MM.1S (cell line): ENCODE measurements at regions not wholly inside any gene's neighbourhood (a gene's known extent, or its start where the extent isn't known, plus 50 kb on each side); places are given as distances from the start of the nearest gene placed in this dataset.

ENCODE experiments used
- DNase-seq: peaks from one replicate; pipeline ENCODE4 v3.0.0-alpha.2; 2015
- H2AFZ ChIP-seq: fragments of 300-600 bp; sonication (generic); 2 replicates; pipeline ENCODE4 v1.6.0; 2016; ENCODE audit warnings: antibody characterized with exemption, low read length
- H3F3A ChIP-seq: fragments of 300-600 bp; sonication (generic); 2 replicates; pipeline ENCODE4 v1.6.1; 2016; ENCODE audit warnings: mild to moderate bottlenecking, antibody characterized with exemption, low read length, moderate library complexity, mixed read lengths; ENCODE audit not compliant: insufficient read depth
- H3K27ac ChIP-seq: fragments of 300-600 bp; sonication (generic); 2 replicates; pipeline ENCODE4 v1.5.1; 2016; ENCODE audit warnings: mild to moderate bottlenecking, low read length
- H3K27me3 ChIP-seq: fragments of 300-600 bp; sonication (generic); replicated peaks from 2 replicates; pipeline ENCODE4 v1.6.0; 2016; ENCODE audit warnings: low read length; ENCODE audit not compliant: insufficient read depth
- H3K36me3 ChIP-seq: fragments of 300-600 bp; sonication (generic); replicated peaks from 2 replicates; pipeline ENCODE4 v1.6.1; 2016; ENCODE audit warnings: mild to moderate bottlenecking, low read length, mixed read lengths; ENCODE audit not compliant: insufficient read depth
- H3K4me1 ChIP-seq: fragments of 300-600 bp; sonication (generic); 2 replicates; pipeline ENCODE4 v1.6.1; 2016; ENCODE audit warnings: low read length, mixed read lengths
- H3K4me2 ChIP-seq: fragments of 300-600 bp; sonication (generic); 2 replicates; pipeline ENCODE4 v1.6.0; 2016; ENCODE audit warnings: low read depth, low read length
- H3K4me3 ChIP-seq: fragments of 300-600 bp; sonication (generic); 2 replicates; pipeline ENCODE4 v1.5.1; 2016; ENCODE audit warnings: low read length, mixed read lengths
- H3K79me2 ChIP-seq: fragments of 300-600 bp; sonication (generic); 2 replicates; pipeline ENCODE4 v1.6.1; 2016; ENCODE audit warnings: mixed run types, low read length, mixed read lengths
- H3K9ac ChIP-seq: fragments of 300-600 bp; sonication (generic); 2 replicates; pipeline ENCODE4 v1.6.1; 2016; ENCODE audit warnings: low read length, mixed read lengths
- H3K9me2 ChIP-seq: fragments of 300-600 bp; sonication (generic); replicated peaks from 2 replicates; pipeline ENCODE4 v1.6.1; 2016; ENCODE audit warnings: mild to moderate bottlenecking, low read length, mixed read lengths; ENCODE audit not compliant: insufficient read depth
- H3K9me3 ChIP-seq: fragments of 300-600 bp; sonication (generic); replicated peaks from 2 replicates; pipeline ENCODE4 v1.6.1; 2016; ENCODE audit warnings: mild to moderate bottlenecking, low read length, mixed read lengths; ENCODE audit not compliant: insufficient read depth
- H4K20me1 ChIP-seq: fragments of 300-600 bp; sonication (generic); 2 replicates; pipeline ENCODE4 v1.6.1; 2016; ENCODE audit warnings: mild to moderate bottlenecking, low read length, moderate library complexity, mixed read lengths; ENCODE audit not compliant: insufficient read depth
- CTCF ChIP-seq: fragments of 300-600 bp; sonication (generic); IDR thresholded peaks from 2 replicates; pipeline ENCODE4 v1.5.1; 2016; ENCODE audit warnings: antibody characterized with exemption, low read length, mixed read lengths
- EZH2 ChIP-seq: fragments of 300-600 bp; sonication (generic); optimal IDR thresholded peaks from 2 replicates; pipeline ENCODE3; 2017; ENCODE audit warnings: low read depth, mild to moderate bottlenecking, antibody characterized with exemption, low read length, mixed read lengths
- EZH2phosphoT487 ChIP-seq: fragments of 300-600 bp; sonication (generic); IDR thresholded peaks from 2 replicates; pipeline ENCODE4 v1.6.1; 2018; ENCODE audit warnings: antibody characterized with exemption, low read length

DNA sequence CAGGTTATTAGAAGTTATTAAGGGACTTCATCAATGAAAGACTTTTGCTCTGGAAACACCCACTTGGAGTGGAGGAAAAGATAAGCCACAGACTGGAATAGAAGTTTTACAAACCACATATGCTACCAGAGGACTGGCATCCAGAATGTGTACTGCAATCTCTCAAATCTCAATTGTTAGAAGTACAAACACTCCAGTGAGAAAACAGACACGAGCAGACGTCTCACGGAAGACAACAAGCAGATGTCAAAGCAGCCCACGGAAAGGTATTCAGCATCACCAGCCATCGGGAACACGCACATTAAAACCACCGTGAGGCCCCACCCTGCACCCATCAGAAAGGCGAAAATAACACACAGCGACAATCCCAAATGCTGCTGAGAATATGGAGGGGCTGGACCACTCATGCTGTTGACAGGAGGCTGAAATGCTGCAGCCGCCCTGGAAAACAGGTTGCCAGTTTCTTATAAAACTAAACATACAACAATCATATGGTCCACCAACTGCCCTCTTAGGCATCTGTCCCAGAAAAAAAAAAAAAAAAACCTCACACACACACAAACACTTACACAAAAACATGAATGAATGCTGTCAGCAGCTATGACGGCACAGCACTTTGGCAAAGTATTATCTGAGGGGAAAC, 131.9 kb upstream of the SFSWAP start:
- no peak overlapping the region for H3K4me3 ChIP-seq
- H3K4me2 ChIP-seq = no peak overlapping the region
- TF ChIP-seq EZH2 (no peak), CTCF (no peak), EZH2phosphoT487 (no peak)
- H3K27ac ChIP-seq = no peak overlapping the region
- no peaks in the 10 kb centered on the region for H3K4me1 ChIP-seq
- H3K9me3 ChIP-seq = no peaks in the 10 kb centered on the region
- H3K79me2 ChIP-seq = no peaks in the 10 kb centered on the region
- no peaks in the 10 kb centered on the region for H4K20me1 ChIP-seq
- no peak overlapping the region for H2AFZ ChIP-seq
- H3K27me3 ChIP-seq = peaks cover 13% of the 10 kb centered on the region
- H3K9me2 ChIP-seq = no peaks in the 10 kb centered on the region
- no peaks in the 10 kb centered on the region for H3K36me3 ChIP-seq
- no peaks in the 10 kb centered on the region for H3F3A ChIP-seq
- DNase-seq = no peak
- H3K9ac ChIP-seq = no peak overlapping the region

GRCh38 chr12:131583090-131583712, 127.7 kb upstream of the SFSWAP start:
- no peak overlapping the region for H3K27ac ChIP-seq
- TF ChIP-seq EZH2phosphoT487 (no peak), CTCF (no peak), EZH2 (no peak)
- DNase-seq = no peak

GRCh38 chr12:131586269-131586668, 124.6 kb upstream of the SFSWAP start:
- Histone ChIP-seq H3K27me3 (peaks cover 14% of the 10 kb centered on the region), H3K9me2 (no peaks in the 10 kb centered on the region), H3K79me2 (no peaks in the 10 kb centered on the region), H3K4me3 (no peak overlapping the region), H3K9ac (no peak overlapping the region), H3K36me3 (no peaks in the 10 kb centered on the region), H2AFZ (no peak overlapping the region), H3F3A (no peaks in the 10 kb centered on the region), H3K4me1 (no peaks in the 10 kb centered on the region), H3K27ac (no peak overlapping the region), H3K9me3 (no peaks in the 10 kb centered on the region), H3K4me2 (no peak overlapping the region), H4K20me1 (no peaks in the 10 kb centered on the region)
- TF ChIP-seq EZH2 (no peak), EZH2phosphoT487 (no peak), CTCF (no peak)
- DNase-seq = no peak

More at GRCh38 chr12:131583090-131583712, 127.7 kb upstream of the SFSWAP start:
- no peak overlapping the region for H3K9ac ChIP-seq
- no peaks in the 10 kb centered on the region for H4K20me1 ChIP-seq
- H2AFZ ChIP-seq = no peak overlapping the region
- H3K79me2 ChIP-seq = no peaks in the 10 kb centered on the region
- H3K4me1 ChIP-seq = no peaks in the 10 kb centered on the region
- H3K27me3 ChIP-seq = peaks cover 14% of the 10 kb centered on the region
- H3K4me3 ChIP-seq = no peak overlapping the region
- H3K9me3 ChIP-seq = no peaks in the 10 kb centered on the region
- no peak overlapping the region for H3K4me2 ChIP-seq
- no peaks in the 10 kb centered on the region for H3F3A ChIP-seq
- no peaks in the 10 kb centered on the region for H3K9me2 ChIP-seq
- H3K36me3 ChIP-seq = no peaks in the 10 kb centered on the region
